Endothelial cell of umbilical vein (primary cell): ENCODE measurements at regions not wholly inside any gene's neighbourhood (a gene's known extent, or its start where the extent isn't known, plus 50 kb on each side); places are given as distances from the start of the nearest gene placed in this dataset.

ENCODE experiments used
- BruUV-seq: library from RNA; stranded (reverse); fragments of 400-500 nt; replicated peaks from 2 replicates; lab custom pipeline; 2021; lab: Mats Ljungman, UMichigan
- CTCF ChIA-PET: fragments of 300-600, 350-600 bp; sonication (Branson Sonifier 250); formaldehyde crosslinking; loops from one replicate; lab custom pipeline; 2021; ENCODE audit warnings: antibody characterized with exemption, inconsistent platforms; lab: Charles Lee
- POLR2A ChIA-PET: fragments of 300-600, 350-600 bp; sonication (Branson Sonifier 250); formaldehyde crosslinking; loops from one replicate; lab custom pipeline; 2021; ENCODE audit warnings: antibody characterized with exemption, inconsistent platforms; lab: Charles Lee
- DNase-seq: peaks from one replicate; pipeline ENCODE4 v3.0.0-alpha.2; 2011; ENCODE audit warnings: low read depth, low spot score
- FAIRE-seq: peaks from 2 replicates; lab custom pipeline; 2011; peaks lifted over from hg19 to GRCh38; lab: Jason Lieb, UNC
- H2AFZ ChIP-seq: 2 replicates; pipeline ENCODE4 v1.6.0; 2012; ENCODE audit warnings: low read depth, low read length, control low read depth, inconsistent platforms
- H3K27ac ChIP-seq: 2 replicates; pipeline ENCODE4 v1.5.1; 2011; ENCODE audit warnings: low read depth, mild to moderate bottlenecking, control low read depth, low read length, moderate library complexity; ENCODE audit not compliant: insufficient read depth
- H3K27me3 ChIP-seq, 2 experiments: 2 replicates each; pipeline versions ENCODE4 v1.6.0 to v1.6.1; 2011; ENCODE audit warnings: low read length in 2 of 2, mixed read lengths in 1 of 2; ENCODE audit not compliant: control insufficient read depth in 2 of 2, insufficient read depth in 2 of 2
- H3K36me3 ChIP-seq, 2 experiments: 2 replicates in 1 of 2; 3 replicates in 1 of 2; pipeline ENCODE4 v1.5.1; 2011; ENCODE audit warnings: low read length in 2 of 2, mild to moderate bottlenecking in 1 of 2, moderate library complexity in 1 of 2; ENCODE audit not compliant: control insufficient read depth in 2 of 2, insufficient read depth in 2 of 2; ENCODE audit errors: extremely low read depth in 1 of 2
- H3K4me1 ChIP-seq: 3 replicates; pipeline ENCODE4 v1.5.1; 2011; ENCODE audit warnings: mild to moderate bottlenecking, low read length; ENCODE audit not compliant: control insufficient read depth, insufficient read depth; ENCODE audit errors: extremely low read depth
- H3K4me2 ChIP-seq: 2 replicates; pipeline ENCODE4 v1.6.1; 2011; ENCODE audit warnings: low read length, control low read depth, mixed read lengths; ENCODE audit not compliant: insufficient read depth
- H3K4me3 ChIP-seq, 3 experiments: fragments of 200-600 bp in 1 of 3; sonication (generic), shearing (Covaris generic) in 1 of 3; replicated peaks in 1 of 3; 2 replicates each; pipeline ENCODE4 v1.5.1; 2011 to 2016; ENCODE audit warnings: control low read depth in 3 of 3, low read length in 3 of 3, mild to moderate bottlenecking in 2 of 3, inconsistent platforms in 1 of 3, low read depth in 1 of 3, moderate library complexity in 1 of 3; ENCODE audit not compliant: insufficient read depth in 1 of 3
- H3K79me2 ChIP-seq: 2 replicates; pipeline ENCODE4 v1.6.0; 2012; ENCODE audit warnings: low read length, inconsistent platforms; ENCODE audit not compliant: control insufficient read depth, insufficient read depth
- H3K9ac ChIP-seq: replicated peaks from 2 replicates; pipeline ENCODE3; 2011; ENCODE audit warnings: low read length, control low read depth; ENCODE audit not compliant: insufficient read depth; ENCODE audit errors: extremely low read depth
- H3K9me1 ChIP-seq: replicated peaks from 3 replicates; pipeline ENCODE4 v1.6.0; 2011; ENCODE audit warnings: mild to moderate bottlenecking, low read length; ENCODE audit not compliant: control insufficient read depth, insufficient read depth; ENCODE audit errors: extremely low read depth
- H3K9me3 ChIP-seq: replicated peaks from 2 replicates; pipeline ENCODE4 v1.5.1; 2012; ENCODE audit warnings: low read length, inconsistent platforms; ENCODE audit not compliant: control insufficient read depth, insufficient read depth
- H4K20me1 ChIP-seq: replicated peaks from 2 replicates; pipeline ENCODE3; 2011; ENCODE audit warnings: mild to moderate bottlenecking, low read length; ENCODE audit not compliant: control insufficient read depth, insufficient read depth; ENCODE audit errors: extremely low read depth
- CTCF ChIP-seq, 2 donors: IDR thresholded peaks; 1 replicate in 1 of 2; 2 replicates in 1 of 2; pipeline ENCODE4 v1.5.1; 2011; ENCODE audit warnings: low read length in 2 of 2, mild to moderate bottlenecking in 2 of 2, moderate library complexity in 2 of 2, control low read depth in 1 of 2, inconsistent platforms in 1 of 2, low read depth in 1 of 2; ENCODE audit not compliant: insufficient read depth in 1 of 2; ENCODE audit errors: extremely low read depth in 1 of 2
- EZH2 ChIP-seq: IDR thresholded peaks from 2 replicates; pipeline ENCODE4 v1.6.1; 2012; ENCODE audit warnings: borderline replicate concordance, low read depth, mild to moderate bottlenecking, moderate library complexity, low read length, inconsistent platforms; ENCODE audit not compliant: severe bottlenecking
- FOS ChIP-seq: IDR thresholded peaks from 2 replicates; pipeline ENCODE4 v1.6.1; 2011; ENCODE audit warnings: mild to moderate bottlenecking, low read length, moderate library complexity, borderline replicate concordance; ENCODE audit not compliant: insufficient read depth
- GATA2 ChIP-seq: IDR thresholded peaks from 2 replicates; pipeline ENCODE4 v1.7.0; 2011; ENCODE audit warnings: low read depth, mild to moderate bottlenecking, moderate library complexity, mixed read lengths, low read length; ENCODE audit not compliant: insufficient read length, insufficient read depth
- JUN ChIP-seq: IDR thresholded peaks from 2 replicates; pipeline ENCODE4 v1.6.1; 2011; ENCODE audit warnings: borderline replicate concordance, low read depth; ENCODE audit not compliant: insufficient read length, insufficient read depth
- MAX ChIP-seq: IDR thresholded peaks from 2 replicates; pipeline ENCODE4 v1.6.1; 2011; ENCODE audit not compliant: insufficient read depth, insufficient read length
- MYC ChIP-seq: IDR thresholded peaks from one replicate; pipeline ENCODE4 v1.6.1; 2011; ENCODE audit warnings: mild to moderate bottlenecking, low read depth, low read length
- POLR2A ChIP-seq: IDR thresholded peaks from 2 replicates; pipeline ENCODE4 v1.6.1; 2012; ENCODE audit warnings: low read depth, mild to moderate bottlenecking, control low read depth, low read length
- POLR2AphosphoS5 ChIP-seq: IDR thresholded peaks from 2 replicates; pipeline ENCODE4 v1.6.1; 2012; ENCODE audit warnings: low read depth, mild to moderate bottlenecking, control low read depth, low read length, moderate library complexity; ENCODE audit not compliant: insufficient read depth
- dilution Hi-C: fragments of 300-500 bp; cut with MboI; formaldehyde crosslinking; loops from one replicate; pipeline ENCODE4 v1.15.0; 2019; ENCODE audit warnings: low sequenced_read_pairs; ENCODE audit not compliant: extremely low pct_ligation_motif_present
- intact Hi-C: fragments of 100-400 bp; cut with micrococcal nuclease; formaldehyde crosslinking; loops from one replicate; pipeline ENCODE4 v1.10.0; 2022

GRCh38 chr10:33812586-33812985, 478.1 kb upstream of the NRP1 start:
- Histone ChIP-seq H3K36me3 (no peaks in the 10 kb centered on the region), H3K79me2 (no peaks in the 10 kb centered on the region), H2AFZ (no peak overlapping the region), H3K9me3 (no peaks in the 10 kb centered on the region), H3K4me1 (no peaks in the 10 kb centered on the region), H3K9ac (no peak overlapping the region), H3K27me3 (peaks cover 0 to 2% of the 10 kb centered on the region in 2 experiments), H3K4me3 (no peak overlapping the region), H3K4me2 (no peak overlapping the region), H4K20me1 (no peaks in the 10 kb centered on the region), H3K9me1 (no peaks in the 10 kb centered on the region), H3K27ac (no peak overlapping the region)
- DNase-seq: no peak
- FAIRE-seq: no peak
- dilution Hi-C loops: no loop called here
- no TSS peak for BruUV-seq
- intact Hi-C loops: no loop called here
- TF ChIP-seq POLR2A (no peak), POLR2AphosphoS5 (no peak), GATA2 (no peak)
- ChIA-PET POLR2A (no interaction called here), CTCF (interaction anchor here (1.5 kb wide), 1 partner anchor 826 kb away, joined by 4 read pairs; no protein-coding TSS in a partner anchor)

GRCh38 chr10:33810986-33811385, 476.5 kb upstream of the NRP1 start:
- TF ChIP-seq FOS: no peak
- no peak for TF ChIP-seq GATA2
- no peak for TF ChIP-seq EZH2
- no peak for TF ChIP-seq MYC
- no peak for TF ChIP-seq CTCF (IDR thresholded peaks at IDR 0.05; ENCODE audit: extremely low read depth in 1 of 2, insufficient read depth in 1 of 2, low read depth in 1 of 2, low read length in 2 of 2)
- no peak for TF ChIP-seq JUN
- TF ChIP-seq POLR2A: no peak
- no peak for TF ChIP-seq MAX
- TF ChIP-seq POLR2AphosphoS5: no peak
- H3K4me2 ChIP-seq: no peak overlapping the region
- FAIRE-seq (no peak), DNase-seq (no peak)
- H3K79me2 ChIP-seq: no peaks in the 10 kb centered on the region
- H3K9me1 ChIP-seq: no peaks in the 10 kb centered on the region
- intact Hi-C loops: no loop called here
- BruUV-seq: no TSS peak
- H3K36me3 ChIP-seq: no peaks in the 10 kb centered on the region
- dilution Hi-C loops: no loop called here
- no peak overlapping the region for H3K9ac ChIP-seq
- H4K20me1 ChIP-seq: no peaks in the 10 kb centered on the region
- H3K4me1 ChIP-seq: no peaks in the 10 kb centered on the region
- ChIA-PET CTCF (no interaction called here), POLR2A (no interaction called here)
- no peak overlapping the region for H3K27ac ChIP-seq
- no peak overlapping the region for H3K4me3 ChIP-seq
- H3K27me3 ChIP-seq: peaks cover 0 to 5% of the 10 kb centered on the region in 2 experiments
- no peaks in the 10 kb centered on the region for H3K9me3 ChIP-seq
- no peak overlapping the region for H2AFZ ChIP-seq
